Peyer's patch (tissue), 4 donors: ENCODE measurements at regions not wholly inside any gene's neighbourhood (a gene's known extent, or its start where the extent isn't known, plus 50 kb on each side); places are given as distances from the start of the nearest gene placed in this dataset.

Experiments
- DNase-seq, 3 donors: peaks; one replicate each; pipeline ENCODE4 v3.0.0-alpha.2; 2017 to 2019
- H3K27ac ChIP-seq, 4 donors: fragments of 200-600 bp; sonication (generic); one replicate each; pipeline ENCODE4 v1.5.1; 2016 to 2019
- H3K27me3 ChIP-seq, 2 donors: fragments of 200-600 bp; sonication (generic); one replicate each; pipeline ENCODE4 v1.5.1; 2019
- H3K36me3 ChIP-seq, 3 donors: fragments of 200-600 bp; sonication (generic); one replicate each; pipeline ENCODE4 v1.5.1; 2016 to 2019
- H3K4me1 ChIP-seq, 4 donors: fragments of 200-600 bp; sonication (generic); one replicate each; pipeline ENCODE4 v1.5.1; 2016 to 2019
- H3K4me3 ChIP-seq, 4 donors: fragments of 200-600 bp; sonication (generic); 1 replicate in 3 of 4; 2 replicates in 1 of 4; pipeline ENCODE4 v1.5.1; 2016 to 2019; ENCODE audit warnings: mild to moderate bottlenecking in 1 of 4
- H3K9me3 ChIP-seq, 4 donors: fragments of 200-600 bp; sonication (generic); one replicate each; pipeline ENCODE4 v1.5.1; 2016 to 2019; ENCODE audit warnings: mild to moderate bottlenecking in 1 of 4
- CTCF ChIP-seq, 6 experiments: fragments of 450-650 bp in 4 of 6; fragments of 200-600 bp in 2 of 6; sonication (generic) in 1 of 6; IDR thresholded peaks; one replicate each; pipeline ENCODE4 v1.5.1; 2017 to 2019; ENCODE audit warnings: antibody characterized with exemption in 6 of 6, mild to moderate bottlenecking in 3 of 6, moderate library complexity in 1 of 6
- POLR2A ChIP-seq, 2 donors: fragments of 450-650 bp; IDR thresholded peaks; one replicate each; pipeline ENCODE4 v1.5.1; 2017; ENCODE audit warnings: antibody characterized with exemption in 2 of 2, mild to moderate bottlenecking in 2 of 2, moderate library complexity in 2 of 2

GRCh38 chr14:25237845-25238244 lies 187.9 kb upstream of the STXBP6 start:
- H3K9me3 ChIP-seq = no peaks in the 10 kb centered on the region
- H3K4me3 ChIP-seq = no peak overlapping the region
- TF ChIP-seq CTCF (IDR thresholded peaks at IDR 0.05) = peak in 3 of 6 experiments; percentile 32 to 51 (median 42)
- TF ChIP-seq POLR2A (IDR thresholded peaks at IDR 0.05) = no peak
- peak in 1 of 3 donors; percentile 52 for DNase-seq
- H3K36me3 ChIP-seq = no peaks in the 10 kb centered on the region
- no peaks in the 10 kb centered on the region for H3K4me1 ChIP-seq
- no peak overlapping the region for H3K27ac ChIP-seq
- peaks cover 0 to 4% of the 10 kb centered on the region in 2 donors for H3K27me3 ChIP-seq

- DNase-seq = no peak
- Histone ChIP-seq H3K27me3 (no peaks in the 10 kb centered on the region), H3K4me3 (no peak overlapping the region), H3K4me1 (no peaks in the 10 kb centered on the region), H3K9me3 (no peaks in the 10 kb centered on the region), H3K36me3 (no peaks in the 10 kb centered on the region), H3K27ac (no peak overlapping the region)
- TF ChIP-seq POLR2A (IDR thresholded peaks at IDR 0.05) = no peak
- no peak for TF ChIP-seq CTCF (IDR thresholded peaks at IDR 0.05)
These were observed 183.7 kb upstream of the STXBP6 start for GRCh38 chr14:25233613-25234012.

GRCh38 chr14:25231004-25231403 lies 181.1 kb upstream of the STXBP6 start:
- H3K27me3 ChIP-seq = no peaks in the 10 kb centered on the region
- H3K27ac ChIP-seq = no peak overlapping the region
- H3K36me3 ChIP-seq = no peaks in the 10 kb centered on the region
- DNase-seq = no peak
- no peaks in the 10 kb centered on the region for H3K4me1 ChIP-seq
- TF ChIP-seq CTCF (IDR thresholded peaks at IDR 0.05) (no peak), POLR2A (IDR thresholded peaks at IDR 0.05) (no peak)
- no peak overlapping the region for H3K4me3 ChIP-seq
- no peaks in the 10 kb centered on the region for H3K9me3 ChIP-seq

- TF ChIP-seq CTCF (IDR thresholded peaks at IDR 0.05) (no peak), POLR2A (IDR thresholded peaks at IDR 0.05) (no peak)
- H3K27me3 ChIP-seq = no peaks in the 10 kb centered on the region
- no peak for DNase-seq
- H3K36me3 ChIP-seq = no peaks in the 10 kb centered on the region
- H3K4me1 ChIP-seq = no peaks in the 10 kb centered on the region
- H3K9me3 ChIP-seq = no peaks in the 10 kb centered on the region
- H3K4me3 ChIP-seq = no peak overlapping the region
- no peak overlapping the region for H3K27ac ChIP-seq
These were observed 176.3 kb upstream of the STXBP6 start for GRCh38 chr14:25226214-25226613.

GRCh38 chr14:25222256-25222655 lies 172.3 kb upstream of the STXBP6 start:
- no peak for TF ChIP-seq CTCF (IDR thresholded peaks at IDR 0.05)
- H3K27me3 ChIP-seq = no peaks in the 10 kb centered on the region
- peaks cover 0 to 6% (median 0%) of the 10 kb centered on the region in 4 donors for H3K4me1 ChIP-seq
- H3K4me3 ChIP-seq = no peak overlapping the region
- H3K27ac ChIP-seq = no peak overlapping the region
- no peak for DNase-seq
- H3K36me3 ChIP-seq = no peaks in the 10 kb centered on the region
- no peaks in the 10 kb centered on the region for H3K9me3 ChIP-seq

GRCh38 chr14:25220514-25220913 lies 170.6 kb upstream of the STXBP6 start:
- H3K4me3 ChIP-seq = no peak overlapping the region
- DNase-seq = no peak
- H3K4me1 ChIP-seq = peaks cover 0 to 6% (median 0%) of the 10 kb centered on the region in 4 donors
- H3K9me3 ChIP-seq = no peaks in the 10 kb centered on the region
- no peaks in the 10 kb centered on the region for H3K36me3 ChIP-seq
- no peaks in the 10 kb centered on the region for H3K27me3 ChIP-seq
- no peak for TF ChIP-seq CTCF (IDR thresholded peaks at IDR 0.05)
- no peak for TF ChIP-seq POLR2A (IDR thresholded peaks at IDR 0.05)
- no peak overlapping the region for H3K27ac ChIP-seq
